MM.1S (cell line): ENCODE measurements at regions not wholly inside any gene's neighbourhood (a gene's known extent, or its start where the extent isn't known, plus 50 kb on each side); places are given as distances from the start of the nearest gene placed in this dataset.

Experiments
- DNase-seq: peaks from one replicate; pipeline ENCODE4 v3.0.0-alpha.2; 2015
- H2AFZ ChIP-seq: fragments of 300-600 bp; sonication (generic); 2 replicates; pipeline ENCODE4 v1.6.0; 2016; ENCODE audit warnings: antibody characterized with exemption, low read length
- H3F3A ChIP-seq: fragments of 300-600 bp; sonication (generic); 2 replicates; pipeline ENCODE4 v1.6.1; 2016; ENCODE audit warnings: mild to moderate bottlenecking, antibody characterized with exemption, low read length, moderate library complexity, mixed read lengths; ENCODE audit not compliant: insufficient read depth
- H3K27ac ChIP-seq: fragments of 300-600 bp; sonication (generic); 2 replicates; pipeline ENCODE4 v1.5.1; 2016; ENCODE audit warnings: mild to moderate bottlenecking, low read length
- H3K27me3 ChIP-seq: fragments of 300-600 bp; sonication (generic); replicated peaks from 2 replicates; pipeline ENCODE4 v1.6.0; 2016; ENCODE audit warnings: low read length; ENCODE audit not compliant: insufficient read depth
- H3K36me3 ChIP-seq: fragments of 300-600 bp; sonication (generic); replicated peaks from 2 replicates; pipeline ENCODE4 v1.6.1; 2016; ENCODE audit warnings: mild to moderate bottlenecking, low read length, mixed read lengths; ENCODE audit not compliant: insufficient read depth
- H3K4me1 ChIP-seq: fragments of 300-600 bp; sonication (generic); 2 replicates; pipeline ENCODE4 v1.6.1; 2016; ENCODE audit warnings: low read length, mixed read lengths
- H3K4me2 ChIP-seq: fragments of 300-600 bp; sonication (generic); 2 replicates; pipeline ENCODE4 v1.6.0; 2016; ENCODE audit warnings: low read depth, low read length
- H3K4me3 ChIP-seq: fragments of 300-600 bp; sonication (generic); 2 replicates; pipeline ENCODE4 v1.5.1; 2016; ENCODE audit warnings: low read length, mixed read lengths
- H3K79me2 ChIP-seq: fragments of 300-600 bp; sonication (generic); 2 replicates; pipeline ENCODE4 v1.6.1; 2016; ENCODE audit warnings: mixed run types, low read length, mixed read lengths
- H3K9ac ChIP-seq: fragments of 300-600 bp; sonication (generic); 2 replicates; pipeline ENCODE4 v1.6.1; 2016; ENCODE audit warnings: low read length, mixed read lengths
- H3K9me2 ChIP-seq: fragments of 300-600 bp; sonication (generic); replicated peaks from 2 replicates; pipeline ENCODE4 v1.6.1; 2016; ENCODE audit warnings: mild to moderate bottlenecking, low read length, mixed read lengths; ENCODE audit not compliant: insufficient read depth
- H3K9me3 ChIP-seq: fragments of 300-600 bp; sonication (generic); replicated peaks from 2 replicates; pipeline ENCODE4 v1.6.1; 2016; ENCODE audit warnings: mild to moderate bottlenecking, low read length, mixed read lengths; ENCODE audit not compliant: insufficient read depth
- H4K20me1 ChIP-seq: fragments of 300-600 bp; sonication (generic); 2 replicates; pipeline ENCODE4 v1.6.1; 2016; ENCODE audit warnings: mild to moderate bottlenecking, low read length, moderate library complexity, mixed read lengths; ENCODE audit not compliant: insufficient read depth
- EZH2 ChIP-seq: fragments of 300-600 bp; sonication (generic); optimal IDR thresholded peaks from 2 replicates; pipeline ENCODE3; 2017; ENCODE audit warnings: low read depth, mild to moderate bottlenecking, antibody characterized with exemption, low read length, mixed read lengths
- EZH2phosphoT487 ChIP-seq: fragments of 300-600 bp; sonication (generic); IDR thresholded peaks from 2 replicates; pipeline ENCODE4 v1.6.1; 2018; ENCODE audit warnings: antibody characterized with exemption, low read length
- TF ChIP-seq, protein P1 (sequence below): fragments of 300-600 bp; sonication (generic); IDR thresholded peaks from 2 replicates; pipeline ENCODE4 v1.5.1; 2016; ENCODE audit warnings: antibody characterized with exemption, low read length, mixed read lengths

DNA sequence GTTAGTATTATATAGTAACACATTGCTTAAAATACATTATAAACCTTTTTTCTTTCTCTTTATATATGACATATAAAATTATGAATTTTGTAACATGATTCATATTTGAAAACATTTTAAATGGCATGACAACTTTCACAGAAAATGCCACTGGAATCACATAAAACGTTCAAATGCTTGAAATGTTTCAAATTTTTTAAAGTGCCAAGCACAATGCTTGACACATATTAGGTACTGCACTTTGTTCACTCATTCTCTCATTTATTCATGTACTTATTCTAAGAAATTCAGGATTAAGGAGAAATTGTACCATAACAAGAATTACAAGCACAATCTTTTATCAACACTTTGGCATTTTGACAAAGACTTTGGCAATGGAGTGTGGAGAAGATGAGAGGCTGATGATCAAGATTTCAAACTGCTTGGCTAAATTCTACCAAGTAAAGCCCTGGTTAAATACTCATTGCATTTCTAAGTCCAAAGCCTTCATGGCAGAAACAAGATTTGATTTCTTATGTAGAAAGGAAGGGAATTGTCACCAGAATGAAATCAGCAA is 232.2 kb downstream of the C12orf50 start:
- Histone ChIP-seq H3K9me2 (no peaks in the 10 kb centered on the region), H3K79me2 (no peaks in the 10 kb centered on the region), H3K27me3 (no peaks in the 10 kb centered on the region), H4K20me1 (no peaks in the 10 kb centered on the region), H3K4me3 (no peak overlapping the region), H2AFZ (no peak overlapping the region), H3K4me2 (no peak overlapping the region), H3K36me3 (no peaks in the 10 kb centered on the region), H3F3A (no peaks in the 10 kb centered on the region), H3K9me3 (no peaks in the 10 kb centered on the region), H3K9ac (no peak overlapping the region), H3K4me1 (no peaks in the 10 kb centered on the region), H3K27ac (no peak overlapping the region)
- TF ChIP-seq EZH2 (no peak), EZH2phosphoT487 (no peak)
- TF ChIP-seq, protein P1, sequence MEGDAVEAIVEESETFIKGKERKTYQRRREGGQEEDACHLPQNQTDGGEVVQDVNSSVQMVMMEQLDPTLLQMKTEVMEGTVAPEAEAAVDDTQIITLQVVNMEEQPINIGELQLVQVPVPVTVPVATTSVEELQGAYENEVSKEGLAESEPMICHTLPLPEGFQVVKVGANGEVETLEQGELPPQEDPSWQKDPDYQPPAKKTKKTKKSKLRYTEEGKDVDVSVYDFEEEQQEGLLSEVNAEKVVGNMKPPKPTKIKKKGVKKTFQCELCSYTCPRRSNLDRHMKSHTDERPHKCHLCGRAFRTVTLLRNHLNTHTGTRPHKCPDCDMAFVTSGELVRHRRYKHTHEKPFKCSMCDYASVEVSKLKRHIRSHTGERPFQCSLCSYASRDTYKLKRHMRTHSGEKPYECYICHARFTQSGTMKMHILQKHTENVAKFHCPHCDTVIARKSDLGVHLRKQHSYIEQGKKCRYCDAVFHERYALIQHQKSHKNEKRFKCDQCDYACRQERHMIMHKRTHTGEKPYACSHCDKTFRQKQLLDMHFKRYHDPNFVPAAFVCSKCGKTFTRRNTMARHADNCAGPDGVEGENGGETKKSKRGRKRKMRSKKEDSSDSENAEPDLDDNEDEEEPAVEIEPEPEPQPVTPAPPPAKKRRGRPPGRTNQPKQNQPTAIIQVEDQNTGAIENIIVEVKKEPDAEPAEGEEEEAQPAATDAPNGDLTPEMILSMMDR: no peak
- no peak for DNase-seq

DNA sequence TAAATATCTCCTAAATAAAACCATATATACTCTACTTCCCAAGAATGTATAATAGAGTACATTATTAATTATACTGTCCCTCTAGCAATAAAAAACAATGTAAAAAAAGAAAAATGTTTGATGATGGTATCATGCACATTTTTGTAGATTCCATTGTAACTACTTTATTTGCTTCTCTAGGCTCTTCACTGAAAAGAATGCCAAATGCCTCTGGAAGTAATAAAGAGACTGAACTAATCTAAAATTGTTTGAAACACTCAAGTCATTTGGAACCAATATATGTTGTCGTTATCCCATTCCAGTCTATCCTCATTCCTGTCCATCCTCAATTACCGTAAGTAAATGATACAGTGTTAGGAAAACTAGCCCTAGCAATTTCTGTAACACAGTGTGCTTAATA is 233.6 kb downstream of the C12orf50 start:
- Histone ChIP-seq H3K36me3 (no peaks in the 10 kb centered on the region), H4K20me1 (no peaks in the 10 kb centered on the region), H3K9me2 (no peaks in the 10 kb centered on the region), H3K9ac (no peak overlapping the region), H3F3A (no peaks in the 10 kb centered on the region), H2AFZ (no peak overlapping the region), H3K27me3 (no peaks in the 10 kb centered on the region), H3K9me3 (no peaks in the 10 kb centered on the region), H3K4me3 (no peak overlapping the region), H3K4me1 (no peaks in the 10 kb centered on the region), H3K27ac (no peak overlapping the region), H3K79me2 (no peaks in the 10 kb centered on the region), H3K4me2 (no peak overlapping the region)
- no peak for DNase-seq
- TF ChIP-seq, protein P1: no peak
- TF ChIP-seq EZH2 (no peak), EZH2phosphoT487 (no peak)

DNA sequence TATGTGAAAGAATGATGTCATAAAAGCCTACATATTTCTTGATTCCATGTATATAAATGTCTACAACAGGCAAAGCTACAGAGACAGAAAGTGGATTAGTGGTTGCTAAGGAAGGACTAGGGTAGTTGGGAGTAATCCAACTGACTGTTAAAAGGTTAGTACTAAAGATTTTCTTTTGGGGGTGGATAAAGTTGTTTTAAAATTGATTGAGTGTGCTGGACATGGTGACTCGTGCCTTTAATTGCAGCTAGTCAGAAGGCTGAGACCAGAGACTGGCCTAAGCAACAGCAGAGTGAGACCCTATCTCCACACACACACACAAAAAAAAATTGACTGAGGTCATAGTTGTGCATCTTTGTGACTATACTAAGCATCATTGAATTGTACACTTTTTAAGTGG is 234.3 kb downstream of the C12orf50 start:
- H3K9me3 ChIP-seq: no peaks in the 10 kb centered on the region
- TF ChIP-seq, protein P1: no peak

More for the DNA sequence above, 234.3 kb downstream of the C12orf50 start:
- Histone ChIP-seq H3K27ac (no peak overlapping the region), H4K20me1 (no peaks in the 10 kb centered on the region), H2AFZ (no peak overlapping the region), H3F3A (no peaks in the 10 kb centered on the region), H3K79me2 (no peaks in the 10 kb centered on the region), H3K9me2 (no peaks in the 10 kb centered on the region), H3K36me3 (no peaks in the 10 kb centered on the region), H3K4me2 (no peak overlapping the region), H3K27me3 (no peaks in the 10 kb centered on the region), H3K4me1 (no peaks in the 10 kb centered on the region), H3K9ac (no peak overlapping the region), H3K4me3 (no peak overlapping the region)
- no peak for DNase-seq
